ENCODE measurements at regions not wholly inside any gene's neighbourhood (a gene's known extent, or its start where the extent isn't known, plus 50 kb on each side); places are given as distances from the start of the nearest gene placed in this dataset.

GRCh38 chr10:76686201-76686600 lies 951.4 kb downstream of the KCNMA1 start:
- TF ChIP-seq EP300 (IDR thresholded peaks at IDR 0.05; ENCODE audit: borderline replicate concordance in 1 of 2, low read depth in 2 of 2, low read length in 2 of 2) (no peak), POLR2A (IDR thresholded peaks at IDR 0.05; ENCODE audit: control extremely low read depth in 1 of 2, low read depth in 2 of 2, low read length in 2 of 2) (no peak), ZNF274 (IDR thresholded peaks at IDR 0.05; ENCODE audit: borderline replicate concordance, extremely low read depth, low read length) (no peak), TBP (IDR thresholded peaks at IDR 0.05; ENCODE audit: low read depth, low read length) (no peak), USF2 (IDR thresholded peaks at IDR 0.05; ENCODE audit: low read length) (no peak), CEBPB (IDR thresholded peaks at IDR 0.05; ENCODE audit: low read depth, low read length) (no peak), POLR2AphosphoS5 (IDR thresholded peaks at IDR 0.05; ENCODE audit: low read depth, low read length) (no peak), SP4 (IDR thresholded peaks at IDR 0.05; ENCODE audit: low read length) (no peak), TAF7 (optimal IDR thresholded peaks at IDR 0.05; ENCODE audit: borderline replicate concordance, low read depth, low read length) (no peak), TAF1 (IDR thresholded peaks at IDR 0.05; ENCODE audit: low read depth, low read length) (no peak), EZH2 (IDR thresholded peaks at IDR 0.05; ENCODE audit: low read depth, low read length, severe bottlenecking) (no peak), NRF1 (IDR thresholded peaks at IDR 0.05; ENCODE audit: low read depth, low read length) (no peak), GABPA (IDR thresholded peaks at IDR 0.05; ENCODE audit: borderline replicate concordance, insufficient read depth, low read length) (no peak)
- TF ChIP-seq, protein P1, sequence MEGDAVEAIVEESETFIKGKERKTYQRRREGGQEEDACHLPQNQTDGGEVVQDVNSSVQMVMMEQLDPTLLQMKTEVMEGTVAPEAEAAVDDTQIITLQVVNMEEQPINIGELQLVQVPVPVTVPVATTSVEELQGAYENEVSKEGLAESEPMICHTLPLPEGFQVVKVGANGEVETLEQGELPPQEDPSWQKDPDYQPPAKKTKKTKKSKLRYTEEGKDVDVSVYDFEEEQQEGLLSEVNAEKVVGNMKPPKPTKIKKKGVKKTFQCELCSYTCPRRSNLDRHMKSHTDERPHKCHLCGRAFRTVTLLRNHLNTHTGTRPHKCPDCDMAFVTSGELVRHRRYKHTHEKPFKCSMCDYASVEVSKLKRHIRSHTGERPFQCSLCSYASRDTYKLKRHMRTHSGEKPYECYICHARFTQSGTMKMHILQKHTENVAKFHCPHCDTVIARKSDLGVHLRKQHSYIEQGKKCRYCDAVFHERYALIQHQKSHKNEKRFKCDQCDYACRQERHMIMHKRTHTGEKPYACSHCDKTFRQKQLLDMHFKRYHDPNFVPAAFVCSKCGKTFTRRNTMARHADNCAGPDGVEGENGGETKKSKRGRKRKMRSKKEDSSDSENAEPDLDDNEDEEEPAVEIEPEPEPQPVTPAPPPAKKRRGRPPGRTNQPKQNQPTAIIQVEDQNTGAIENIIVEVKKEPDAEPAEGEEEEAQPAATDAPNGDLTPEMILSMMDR (IDR thresholded peaks at IDR 0.05; ENCODE audit: control extremely low read depth in 1 of 3, insufficient read depth in 1 of 3, low read depth in 1 of 3, low read length in 3 of 3): no peak
